ENCODE measurements at regions not wholly inside any gene's neighbourhood (a gene's known extent, or its start where the extent isn't known, plus 50 kb on each side); places are given as distances from the start of the nearest gene placed in this dataset.

DNA sequence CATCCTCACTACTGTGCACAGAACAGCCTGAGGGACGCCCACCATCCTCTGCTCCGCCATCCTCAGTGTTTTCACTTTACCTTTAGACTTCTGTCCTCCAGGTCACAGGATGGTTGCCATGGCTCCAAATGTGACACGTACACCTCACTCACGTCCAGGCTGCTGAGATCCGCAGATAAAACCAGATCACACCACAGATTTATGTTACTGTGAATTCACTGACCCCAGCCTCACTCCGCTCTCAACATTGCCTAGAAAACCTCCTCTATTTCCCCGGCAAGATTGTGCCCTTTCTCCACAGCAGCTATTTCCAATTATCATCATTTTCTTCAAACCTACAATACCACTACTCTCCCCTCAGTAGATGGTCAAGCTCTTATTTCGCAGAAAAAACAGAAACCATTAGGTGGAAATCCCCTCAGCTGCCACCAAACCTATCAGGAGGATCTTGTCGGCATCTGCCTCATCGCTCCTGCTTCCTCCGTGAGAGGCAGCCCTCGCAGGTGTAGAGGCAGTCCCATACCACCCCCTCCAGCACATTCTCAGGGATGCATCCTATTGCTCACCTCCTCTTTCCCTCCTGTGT, 49.8 kb upstream of the SLC1A4 start:
- TF ChIP-seq POLR2A (IDR thresholded peaks at IDR 0.05; ENCODE audit: low read depth, low read length) (peak; percentile 72), POU2F2 (IDR thresholded peaks at IDR 0.05; ENCODE audit: low read depth, low read length) (no peak; the same call in 1 of the 2 replicates), POLR2AphosphoS5 (IDR thresholded peaks at IDR 0.05; ENCODE audit: low read depth, low read length) (peak; percentile 31; the same call in 1 of the 2 replicates), TAF1 (IDR thresholded peaks at IDR 0.05; ENCODE audit: low read depth, low read length) (peak; percentile 61; the same call in 1 of the 2 replicates)
